ENCODE measurements at regions not wholly inside any gene's neighbourhood (a gene's known extent, or its start where the extent isn't known, plus 50 kb on each side); places are given as distances from the start of the nearest gene placed in this dataset.

GRCh38 chr4:19024047-19024446, 1002.5 kb upstream of the LCORL start:
- TF ChIP-seq EZH2phosphoT487 (IDR thresholded peaks at IDR 0.05; ENCODE audit: borderline replicate concordance, low read depth) = no peak
- TF ChIP-seq MAX (IDR thresholded peaks at IDR 0.05; ENCODE audit: low read depth) = no peak
- TF ChIP-seq EP300 (IDR thresholded peaks at IDR 0.05; ENCODE audit: borderline replicate concordance in 1 of 2, low read depth in 1 of 2, low read length in 1 of 2) = no peak
- no peak for TF ChIP-seq NFIC (IDR thresholded peaks at IDR 0.05; ENCODE audit: borderline replicate concordance)
- TF ChIP-seq MXI1 (IDR thresholded peaks at IDR 0.05; ENCODE audit: low read depth, low read length) = no peak
- no peak for TF ChIP-seq YY1 (IDR thresholded peaks at IDR 0.05; ENCODE audit: low read depth)
- no peak for TF ChIP-seq GATA2 (CRISPR knock-in tag; IDR thresholded peaks at IDR 0.05)
- no peak for TF ChIP-seq CTCF (IDR thresholded peaks at IDR 0.05)
- TF ChIP-seq POLR2AphosphoS5 (IDR thresholded peaks at IDR 0.05; ENCODE audit: low read depth, low read length) = no peak
- TF ChIP-seq TEAD4 (IDR thresholded peaks at IDR 0.05; ENCODE audit: borderline replicate concordance, insufficient read depth) = no peak
- no peak for TF ChIP-seq ZBTB33 (IDR thresholded peaks at IDR 0.05; ENCODE audit: borderline replicate concordance, low read depth)
- TF ChIP-seq RFX5 (IDR thresholded peaks at IDR 0.05; ENCODE audit: low read length) = no peak
- TF ChIP-seq FOXM1 (IDR thresholded peaks at IDR 0.05; ENCODE audit: low read depth) = no peak

All from SK-N-SH (cell line).